ENCODE measurements at regions not wholly inside any gene's neighbourhood (a gene's known extent, or its start where the extent isn't known, plus 50 kb on each side); places are given as distances from the start of the nearest gene placed in this dataset.

DNA sequence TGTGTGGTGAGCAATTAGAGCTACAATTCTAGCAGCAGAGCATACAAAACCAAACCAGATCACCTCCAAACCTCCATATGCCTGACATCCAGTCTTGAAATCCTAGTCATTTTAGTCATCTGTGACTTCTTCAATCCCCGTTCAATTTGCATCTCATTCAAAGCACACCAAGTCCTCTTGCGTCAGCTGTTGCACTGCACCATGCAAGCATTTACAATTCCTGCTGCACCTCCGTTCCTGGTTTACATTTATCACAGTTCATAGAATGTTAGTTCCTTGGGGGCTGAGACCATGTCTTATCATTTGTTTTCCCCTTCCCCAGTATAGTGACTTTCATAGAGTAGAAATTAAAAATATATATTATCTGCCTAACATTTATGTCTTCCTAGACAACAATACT, 116.9 kb downstream of the BDH1 start:
- TF ChIP-seq, protein P1, sequence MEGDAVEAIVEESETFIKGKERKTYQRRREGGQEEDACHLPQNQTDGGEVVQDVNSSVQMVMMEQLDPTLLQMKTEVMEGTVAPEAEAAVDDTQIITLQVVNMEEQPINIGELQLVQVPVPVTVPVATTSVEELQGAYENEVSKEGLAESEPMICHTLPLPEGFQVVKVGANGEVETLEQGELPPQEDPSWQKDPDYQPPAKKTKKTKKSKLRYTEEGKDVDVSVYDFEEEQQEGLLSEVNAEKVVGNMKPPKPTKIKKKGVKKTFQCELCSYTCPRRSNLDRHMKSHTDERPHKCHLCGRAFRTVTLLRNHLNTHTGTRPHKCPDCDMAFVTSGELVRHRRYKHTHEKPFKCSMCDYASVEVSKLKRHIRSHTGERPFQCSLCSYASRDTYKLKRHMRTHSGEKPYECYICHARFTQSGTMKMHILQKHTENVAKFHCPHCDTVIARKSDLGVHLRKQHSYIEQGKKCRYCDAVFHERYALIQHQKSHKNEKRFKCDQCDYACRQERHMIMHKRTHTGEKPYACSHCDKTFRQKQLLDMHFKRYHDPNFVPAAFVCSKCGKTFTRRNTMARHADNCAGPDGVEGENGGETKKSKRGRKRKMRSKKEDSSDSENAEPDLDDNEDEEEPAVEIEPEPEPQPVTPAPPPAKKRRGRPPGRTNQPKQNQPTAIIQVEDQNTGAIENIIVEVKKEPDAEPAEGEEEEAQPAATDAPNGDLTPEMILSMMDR (IDR thresholded peaks at IDR 0.05): no peak

DNA sequence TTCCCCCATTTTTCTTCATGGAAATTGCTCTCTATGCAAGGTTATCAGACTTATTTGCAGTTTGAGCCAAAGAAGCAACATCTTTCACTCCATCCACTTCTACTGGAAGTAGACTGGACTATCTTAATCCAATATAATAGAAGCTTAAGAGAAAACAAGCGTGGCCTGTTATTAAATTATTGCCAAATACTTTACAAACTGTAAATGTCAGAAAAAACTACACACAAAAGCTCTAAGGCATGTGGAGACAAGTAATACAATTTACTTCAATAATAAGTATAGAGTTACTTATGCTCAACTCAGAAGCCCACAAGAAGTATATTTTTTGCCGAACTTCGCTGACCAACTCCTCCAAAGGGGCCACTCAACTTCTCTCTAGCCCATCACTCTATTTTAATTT, 120.3 kb downstream of the BDH1 start:
- DNase-seq (ENCODE audit: low spot score) (no peak), ATAC-seq (ENCODE audit: low FRiP score) (no peak)
- TF ChIP-seq, protein P1 (IDR thresholded peaks at IDR 0.05): no peak

More for the DNA sequence above, 116.9 kb downstream of the BDH1 start:
- ATAC-seq (ENCODE audit: low FRiP score) (no peak), DNase-seq (ENCODE audit: low spot score) (no peak)

DNA sequence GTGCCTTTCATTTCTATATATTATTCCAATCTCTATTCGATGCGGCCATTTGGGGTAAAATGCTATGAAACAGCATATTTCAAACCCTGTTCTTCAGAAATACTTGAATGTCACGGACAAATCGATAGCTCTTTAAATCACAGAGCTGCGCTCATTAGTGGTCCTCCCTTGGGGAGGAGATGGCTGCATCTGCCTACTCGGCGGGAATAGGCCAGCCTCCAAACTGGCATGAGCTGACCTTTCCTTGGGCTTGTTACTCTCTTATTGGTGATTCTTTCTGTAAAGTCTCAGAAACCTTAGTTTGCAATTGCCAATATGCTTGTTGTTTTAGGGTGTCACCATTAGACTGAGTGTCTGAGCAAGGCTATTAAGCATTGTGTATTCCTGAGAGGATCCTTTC, 120.9 kb downstream of the BDH1 start:
- no peak for ATAC-seq (ENCODE audit: low FRiP score)
- TF ChIP-seq, protein P1 (IDR thresholded peaks at IDR 0.05): no peak
- DNase-seq (ENCODE audit: low spot score): no peak

DNA sequence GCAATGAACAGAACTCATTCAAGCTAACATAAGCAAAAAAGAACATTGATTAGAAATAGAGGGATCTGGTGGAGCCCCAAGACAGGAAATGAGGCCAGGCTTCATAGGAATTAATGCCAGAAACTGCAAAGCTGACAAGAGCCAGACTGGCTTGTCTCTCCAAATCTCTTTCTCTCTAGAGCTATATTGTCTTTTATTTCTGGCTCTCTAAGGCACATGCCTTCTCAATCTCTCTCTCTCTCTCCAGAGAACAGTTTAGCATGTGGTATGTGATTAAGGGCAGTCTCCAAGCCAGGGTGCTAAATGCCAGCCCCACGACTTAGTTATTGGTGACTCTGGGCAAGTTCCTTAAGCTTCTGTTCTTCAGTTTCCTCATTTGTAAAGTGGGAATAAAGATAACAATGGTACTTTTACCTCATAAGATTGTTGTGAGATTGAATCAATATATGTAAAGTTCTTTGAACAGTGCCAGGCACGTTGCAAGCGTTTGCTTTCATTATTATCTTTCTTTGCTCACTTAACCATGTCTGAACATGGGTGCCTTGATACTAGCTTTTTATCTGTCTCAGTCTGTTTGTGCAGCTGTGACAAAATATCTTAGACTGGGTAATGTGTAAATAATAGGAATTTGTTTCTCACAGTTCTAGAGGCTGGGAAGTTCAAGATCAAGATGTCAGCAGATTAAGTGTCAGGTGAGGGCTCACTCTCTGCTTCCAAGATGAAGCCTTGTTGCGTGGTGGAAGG, 123.2 kb downstream of the BDH1 start:
- DNase-seq (ENCODE audit: low spot score) (no peak), ATAC-seq (ENCODE audit: low FRiP score) (no peak)
- TF ChIP-seq, protein P1 (IDR thresholded peaks at IDR 0.05): no peak

DNA sequence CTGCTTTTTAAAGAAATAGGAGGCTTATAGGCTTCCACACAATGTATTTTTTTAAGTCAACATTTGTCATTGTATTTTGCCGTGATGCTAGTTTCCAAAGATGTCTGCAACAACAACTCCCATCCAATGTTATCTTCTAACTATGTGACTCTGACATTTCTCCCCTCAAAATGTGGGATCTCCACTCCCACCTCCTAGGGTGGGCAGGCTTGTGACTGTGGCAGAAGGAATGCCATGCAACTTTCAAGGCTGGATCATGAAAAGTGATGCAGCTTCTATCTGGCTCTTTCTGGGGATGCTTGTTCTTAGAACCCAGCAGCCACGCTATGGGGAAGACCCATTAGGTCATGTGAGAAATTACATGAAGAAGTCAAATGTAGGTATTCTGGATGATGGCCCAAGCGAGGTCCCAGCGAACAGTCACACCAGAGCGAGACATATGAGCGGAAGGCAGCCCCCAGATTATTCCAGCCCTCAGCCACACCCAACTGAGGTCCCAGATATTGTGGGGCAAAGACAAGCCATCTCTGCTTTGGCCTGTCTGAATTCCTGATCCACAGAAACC, 124.3 kb downstream of the BDH1 start:
- TF ChIP-seq, protein P1 (IDR thresholded peaks at IDR 0.05): no peak
- ATAC-seq (ENCODE audit: low FRiP score): no peak
- no peak for DNase-seq (ENCODE audit: low spot score)

DNA sequence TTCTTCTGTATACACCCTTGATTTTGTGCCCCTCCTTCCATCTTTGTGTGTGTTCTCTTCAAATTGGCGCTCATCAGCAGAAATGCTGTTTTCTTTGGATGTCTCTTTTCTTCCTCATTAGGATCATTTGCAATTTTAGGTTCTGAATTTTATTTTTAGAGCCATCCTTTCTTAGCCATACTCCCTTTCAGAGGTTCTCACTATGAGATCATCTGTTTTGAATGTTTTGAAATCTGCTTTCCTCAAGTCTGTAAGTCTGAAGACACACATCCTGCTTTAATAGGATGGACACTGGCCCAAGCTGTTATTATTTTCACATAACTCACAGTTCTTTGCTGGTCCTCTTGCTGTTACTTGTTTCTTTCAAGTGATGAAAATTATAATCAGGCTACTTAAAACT, 124.8 kb downstream of the BDH1 start:
- ATAC-seq (ENCODE audit: low FRiP score): no peak
- TF ChIP-seq, protein P1 (IDR thresholded peaks at IDR 0.05): no peak
- no peak for DNase-seq (ENCODE audit: low spot score)

DNA sequence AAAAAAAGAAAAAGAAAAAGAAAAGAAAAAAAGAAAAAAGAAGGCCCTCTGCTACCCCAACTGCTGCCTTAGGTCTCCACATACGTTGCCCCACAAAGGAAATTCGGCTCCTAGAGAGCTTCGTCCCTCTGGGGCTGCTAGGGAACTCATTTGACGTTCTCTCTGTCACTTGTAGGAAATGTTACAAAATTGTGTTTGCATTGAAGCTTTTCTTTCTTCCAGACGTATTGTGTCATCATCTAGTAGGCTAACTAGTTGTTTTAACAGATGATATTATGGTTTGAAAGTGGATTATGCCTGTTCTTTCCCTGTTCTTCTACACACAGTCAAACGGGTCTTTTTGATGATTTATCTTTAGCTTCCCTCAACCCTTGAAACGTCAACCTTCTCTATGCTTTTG, 125.3 kb downstream of the BDH1 start:
- TF ChIP-seq, protein P1 (IDR thresholded peaks at IDR 0.05): no peak
- no peak for DNase-seq (ENCODE audit: low spot score)
- no peak for ATAC-seq (ENCODE audit: low FRiP score)
